ENCODE measurements at regions not wholly inside any gene's neighbourhood (a gene's known extent, or its start where the extent isn't known, plus 50 kb on each side); places are given as distances from the start of the nearest gene placed in this dataset.
"Not testable (repeated sequence)": the region's sequence is repeated elsewhere in the genome, so short reads cannot be mapped to it uniquely, and the experiment has no call there.

GRCh38 chr1:65539266-65540131 lies 119.0 kb downstream of the LEPR start:
- no peak for DNase-seq
- Histone ChIP-seq H3K9me3 (ENCODE audit: severe bottlenecking) (no peaks in the 10 kb centered on the region), H3K27ac (no peak overlapping the region), H3K27me3 (ENCODE audit: insufficient read depth, low read depth, severe bottlenecking) (no peaks in the 10 kb centered on the region), H3K4me3 (ENCODE audit: low read depth, low read length) (no peak overlapping the region), H3K36me3 (no peaks in the 10 kb centered on the region)
- TF ChIP-seq CTCF (IDR thresholded peaks at IDR 0.05; ENCODE audit: low read depth, low read length): no peak

- Histone ChIP-seq H3K27ac (no peak overlapping the region), H3K4me3 (ENCODE audit: low read depth, low read length) (no peak overlapping the region), H3K9me3 (ENCODE audit: severe bottlenecking) (no peaks in the 10 kb centered on the region), H3K27me3 (ENCODE audit: insufficient read depth, low read depth, severe bottlenecking) (no peaks in the 10 kb centered on the region), H3K36me3 (no peaks in the 10 kb centered on the region)
- TF ChIP-seq CTCF (IDR thresholded peaks at IDR 0.05; ENCODE audit: low read depth, low read length): no peak
- no peak for DNase-seq
These were observed 120.7 kb downstream of the LEPR start for GRCh38 chr1:65541161-65541560.

- H3K27ac ChIP-seq: no peak overlapping the region
- H3K27me3 ChIP-seq (ENCODE audit: insufficient read depth, low read depth, severe bottlenecking): no peaks in the 10 kb centered on the region
- TF ChIP-seq CTCF (IDR thresholded peaks at IDR 0.05; ENCODE audit: low read depth, low read length): no peak
- no peaks in the 10 kb centered on the region for H3K9me3 ChIP-seq (ENCODE audit: severe bottlenecking)
- DNase-seq: no peak
- H3K4me3 ChIP-seq (ENCODE audit: low read depth, low read length): no peak overlapping the region
- no peaks in the 10 kb centered on the region for H3K36me3 ChIP-seq
These were observed 121.4 kb downstream of the LEPR start for GRCh38 chr1:65541865-65542264.

GRCh38 chr1:65542592-65542991 lies 122.1 kb downstream of the LEPR start:
- H3K27me3 ChIP-seq (ENCODE audit: insufficient read depth, low read depth, severe bottlenecking); DNase-seq; H3K36me3 ChIP-seq; H3K27ac ChIP-seq; H3K9me3 ChIP-seq (ENCODE audit: severe bottlenecking); H3K4me3 ChIP-seq (ENCODE audit: low read depth, low read length): not testable (repeated sequence)

GRCh38 chr1:65550306-65551010 lies 130.0 kb downstream of the LEPR start:
- H3K36me3 ChIP-seq; DNase-seq; H3K9me3 ChIP-seq (ENCODE audit: severe bottlenecking); H3K27me3 ChIP-seq (ENCODE audit: insufficient read depth, low read depth, severe bottlenecking); H3K27ac ChIP-seq; H3K4me3 ChIP-seq (ENCODE audit: low read depth, low read length): not testable (repeated sequence)

- DNase-seq; H3K27ac ChIP-seq; H3K27me3 ChIP-seq (ENCODE audit: insufficient read depth, low read depth, severe bottlenecking); H3K36me3 ChIP-seq; H3K9me3 ChIP-seq (ENCODE audit: severe bottlenecking); H3K4me3 ChIP-seq (ENCODE audit: low read depth, low read length): not testable (repeated sequence)
These were observed 132.0 kb downstream of the LEPR start for GRCh38 chr1:65552484-65552883.

GRCh38 chr1:65554086-65554764 lies 133.8 kb downstream of the LEPR start:
- not testable (repeated sequence) for H3K9me3 ChIP-seq (ENCODE audit: severe bottlenecking); H3K4me3 ChIP-seq (ENCODE audit: low read depth, low read length); H3K27me3 ChIP-seq (ENCODE audit: insufficient read depth, low read depth, severe bottlenecking); H3K27ac ChIP-seq; DNase-seq; H3K36me3 ChIP-seq

Data from WERI-Rb-1 (cell line).